H1 (cell line): ENCODE measurements at regions not wholly inside any gene's neighbourhood (a gene's known extent, or its start where the extent isn't known, plus 50 kb on each side); places are given as distances from the start of the nearest gene placed in this dataset.

ENCODE experiments used
- CTCF ChIA-PET: fragments of 300-600 bp; sonication (Branson Sonifier 250); formaldehyde crosslinking; loops from one replicate; lab custom pipeline; 2021; ENCODE audit not compliant: partially characterized antibody; lab: Charles Lee
- POLR2A ChIA-PET: fragments of 300-600 bp; sonication (Branson Sonifier 250); formaldehyde crosslinking; loops from one replicate; lab custom pipeline; 2021; ENCODE audit warnings: inconsistent platforms; ENCODE audit not compliant: partially characterized antibody; lab: Charles Lee
- DNase-seq, 2 experiments: peaks; one replicate each; pipeline versions ENCODE4 v3.0.0 to v3.0.0-alpha.2; 2010 to 2022; ENCODE audit warnings: low spot score in 2 of 2, low read depth in 1 of 2, mixed read lengths in 1 of 2
- FAIRE-seq: peaks from 2 replicates; lab custom pipeline; 2011; peaks lifted over from hg19 to GRCh38; lab: Jason Lieb, UNC
- H2AFZ ChIP-seq: 2 replicates; pipeline ENCODE4 v1.8.1; 2012; ENCODE audit warnings: low read length, inconsistent platforms
- H2AK5ac ChIP-seq: 2 replicates; pipeline ENCODE4 v1.6.1; 2013; ENCODE audit warnings: low read depth, low read length
- H2BK120ac ChIP-seq: replicated peaks from 2 replicates; pipeline ENCODE3; 2013; ENCODE audit warnings: low read depth, low read length, inconsistent platforms
- H2BK12ac ChIP-seq: 2 replicates; pipeline ENCODE4 v1.6.1; 2013; ENCODE audit warnings: low read depth, low read length
- H2BK15ac ChIP-seq: 2 replicates; pipeline ENCODE4 v1.6.1; 2013; ENCODE audit warnings: low read length
- H2BK20ac ChIP-seq: 2 replicates; pipeline ENCODE4 v1.6.1; 2013; ENCODE audit warnings: low read length
- H2BK5ac ChIP-seq: 2 replicates; pipeline ENCODE4 v1.6.1; 2013; ENCODE audit warnings: low read depth, low read length
- H3K14ac ChIP-seq: 2 replicates; pipeline ENCODE4 v1.6.1; 2013; ENCODE audit warnings: inconsistent platforms; ENCODE audit not compliant: insufficient read length
- H3K18ac ChIP-seq: 2 replicates; pipeline ENCODE4 v1.6.1; 2013; ENCODE audit warnings: low read length; ENCODE audit errors: extremely low read depth
- H3K23ac ChIP-seq: 2 replicates; pipeline ENCODE4 v1.6.1; 2013; ENCODE audit warnings: inconsistent platforms; ENCODE audit not compliant: insufficient read length
- H3K23me2 ChIP-seq: 2 replicates; pipeline ENCODE4 v1.6.1; 2013; ENCODE audit warnings: low read depth, low read length
- H3K27ac ChIP-seq: 2 replicates; pipeline ENCODE4 v1.6.1; 2011; ENCODE audit warnings: low read depth, low read length, inconsistent platforms
- H3K27me3 ChIP-seq, 4 experiments: replicated peaks in 1 of 4; 1 replicate in 1 of 4; 2 replicates in 3 of 4; pipeline versions ENCODE4 v1.6.1 to v1.8.1; 2011 to 2013; ENCODE audit warnings: low read length in 3 of 4, mild to moderate bottlenecking in 3 of 4, inconsistent platforms in 2 of 4, mixed read lengths in 2 of 4, moderate library complexity in 1 of 4; ENCODE audit not compliant: control insufficient read depth in 3 of 4, insufficient read depth in 3 of 4; ENCODE audit errors: extremely low read depth in 1 of 4
- H3K36me3 ChIP-seq, 4 experiments: 2 replicates each; pipeline versions ENCODE4 v1.6.1 to v1.8.1; 2011 to 2013; ENCODE audit warnings: mild to moderate bottlenecking in 4 of 4, low read length in 3 of 4, moderate library complexity in 2 of 4, control low read depth in 1 of 4, inconsistent platforms in 1 of 4; ENCODE audit not compliant: insufficient read depth in 4 of 4, control insufficient read depth in 2 of 4
- H3K4ac ChIP-seq: replicated peaks from 2 replicates; pipeline ENCODE3; 2013; ENCODE audit warnings: low read length, low read depth, mixed read lengths, inconsistent platforms; ENCODE audit not compliant: insufficient read length
- H3K4me1 ChIP-seq, 4 experiments: replicated peaks in 1 of 4; 1 replicate in 1 of 4; 2 replicates in 3 of 4; pipeline versions ENCODE4 v1.6.1 to v1.8.1; 2011 to 2013; ENCODE audit warnings: low read length in 3 of 4, inconsistent platforms in 2 of 4, mixed read lengths in 1 of 4; ENCODE audit not compliant: insufficient read depth in 4 of 4, control insufficient read depth in 3 of 4
- H3K4me2 ChIP-seq, 2 experiments: 2 replicates each; pipeline versions ENCODE4 v1.6.1 to v1.8.1; 2011 to 2013; ENCODE audit warnings: low read depth in 2 of 2, low read length in 2 of 2, control low read depth in 1 of 2, inconsistent platforms in 1 of 2, mild to moderate bottlenecking in 1 of 2; ENCODE audit not compliant: insufficient read depth in 1 of 2
- H3K4me3 ChIP-seq, 4 experiments: fragments of 200-600, 300-600 bp in 1 of 4; sonication (generic), shearing (Covaris generic), sonication (Bioruptor Twin) in 1 of 4; 2 replicates each; pipeline versions ENCODE4 v1.5.1 to v1.8.1; 2011 to 2016; ENCODE audit warnings: low read length in 4 of 4, low read depth in 3 of 4, control low read depth in 2 of 4, inconsistent platforms in 2 of 4, mild to moderate bottlenecking in 2 of 4, mixed read lengths in 1 of 4, moderate library complexity in 1 of 4; ENCODE audit not compliant: insufficient read depth in 2 of 4; ENCODE audit errors: extremely low read depth in 1 of 4
- H3K56ac ChIP-seq: replicated peaks from 2 replicates; pipeline ENCODE3; 2013; ENCODE audit warnings: low read depth, mild to moderate bottlenecking, mixed read lengths, low read length, inconsistent platforms; ENCODE audit not compliant: insufficient read length
- H3K79me1 ChIP-seq: 2 replicates; pipeline ENCODE4 v1.6.1; 2013; ENCODE audit warnings: low read depth, low read length, control low read depth
- H3K79me2 ChIP-seq, 2 experiments: 2 replicates each; pipeline versions ENCODE4 v1.6.1 to v1.8.1; 2012 to 2013; ENCODE audit warnings: low read length in 2 of 2, mild to moderate bottlenecking in 2 of 2, inconsistent platforms in 1 of 2; ENCODE audit not compliant: insufficient read depth in 2 of 2, control insufficient read depth in 1 of 2
- H3K9ac ChIP-seq, 4 experiments: replicated peaks in 1 of 4; 1 replicate in 1 of 4; 2 replicates in 3 of 4; pipeline versions ENCODE4 v1.6.1 to v1.8.1; 2011 to 2013; ENCODE audit warnings: low read depth in 3 of 4, low read length in 3 of 4, control low read depth in 2 of 4, mild to moderate bottlenecking in 2 of 4, moderate library complexity in 2 of 4, inconsistent platforms in 1 of 4; ENCODE audit errors: extremely low read depth in 1 of 4
- H3K9me3 ChIP-seq, 2 experiments: 2 replicates each; pipeline versions ENCODE4 v1.6.1 to v1.8.1; 2012 to 2013; ENCODE audit warnings: mild to moderate bottlenecking in 2 of 2, moderate library complexity in 2 of 2, control low read depth in 1 of 2, inconsistent platforms in 1 of 2, low read depth in 1 of 2, low read length in 1 of 2, mixed read lengths in 1 of 2; ENCODE audit not compliant: insufficient read depth in 2 of 2
- H4K20me1 ChIP-seq, 2 experiments: replicated peaks in 1 of 2; 2 replicates each; pipeline versions ENCODE3 to v1.8.1; 2011 to 2013; ENCODE audit warnings: inconsistent platforms in 2 of 2, low read length in 2 of 2, mild to moderate bottlenecking in 1 of 2; ENCODE audit not compliant: insufficient read depth in 2 of 2, control insufficient read depth in 1 of 2
- H4K5ac ChIP-seq: 2 replicates; pipeline ENCODE4 v1.6.1; 2013; ENCODE audit warnings: low read length, low read depth, mixed read lengths, inconsistent platforms; ENCODE audit not compliant: insufficient read length
- H4K8ac ChIP-seq: 2 replicates; pipeline ENCODE4 v1.8.0; 2013; ENCODE audit warnings: mild to moderate bottlenecking, moderate library complexity, low read length, inconsistent platforms; ENCODE audit not compliant: insufficient read depth; ENCODE audit errors: extremely low read depth
- H4K91ac ChIP-seq: replicated peaks from 2 replicates; pipeline ENCODE3; 2013; ENCODE audit warnings: low read length, mixed read lengths, inconsistent platforms; ENCODE audit not compliant: insufficient read length
- CBX5 ChIP-seq: fragments of 300-800, 300-1000 bp; sonication (generic); IDR thresholded peaks from 2 replicates; pipeline ENCODE4 v1.7.1; 2016; ENCODE audit warnings: antibody characterized with exemption, low read length, low read depth
- GABPA ChIP-seq: IDR thresholded peaks from 2 replicates; pipeline ENCODE4 v1.6.1; 2011; ENCODE audit warnings: mild to moderate bottlenecking, low read length, moderate library complexity, borderline replicate concordance; ENCODE audit not compliant: insufficient read depth
- JUND ChIP-seq: IDR thresholded peaks from 2 replicates; pipeline ENCODE4 v1.6.1; 2011; ENCODE audit warnings: mild to moderate bottlenecking, improper control_type of control experiment, low read length
- POU5F1 ChIP-seq: IDR thresholded peaks from 2 replicates; pipeline ENCODE4 v1.6.1; 2011; ENCODE audit warnings: low read depth, mild to moderate bottlenecking, low read length, moderate library complexity
- SIX5 ChIP-seq: IDR thresholded peaks from 2 replicates; pipeline ENCODE4 v1.6.1; 2011; ENCODE audit warnings: mild to moderate bottlenecking, low read depth, low read length
- WGBS, 2 experiments: shearing (Covaris generic) in 1 of 2; methylation state at CpG; one replicate each; pipeline versions ENCODE4 v1.1.6 to v1.1.7; 2013 to 2015; ENCODE audit warnings: low lambda C conversion rate in 2 of 2, mixed read lengths in 2 of 2, inconsistent platforms in 1 of 2, low coverage in 1 of 2, missing lambda C conversion rate in 1 of 2; ENCODE audit not compliant: insufficient replicate concordance in 2 of 2, insufficient coverage in 1 of 2, insufficient read length in 1 of 2; ENCODE audit errors: extremely low coverage in 1 of 2, missing lambda C conversion rate in 1 of 2; 5-methylcytosine and 5-hydroxymethylcytosine counted together
- TF ChIP-seq, protein P1 (sequence below): IDR thresholded peaks from 2 replicates; pipeline ENCODE4 v1.6.1; 2012; ENCODE audit warnings: inconsistent platforms

DNA sequence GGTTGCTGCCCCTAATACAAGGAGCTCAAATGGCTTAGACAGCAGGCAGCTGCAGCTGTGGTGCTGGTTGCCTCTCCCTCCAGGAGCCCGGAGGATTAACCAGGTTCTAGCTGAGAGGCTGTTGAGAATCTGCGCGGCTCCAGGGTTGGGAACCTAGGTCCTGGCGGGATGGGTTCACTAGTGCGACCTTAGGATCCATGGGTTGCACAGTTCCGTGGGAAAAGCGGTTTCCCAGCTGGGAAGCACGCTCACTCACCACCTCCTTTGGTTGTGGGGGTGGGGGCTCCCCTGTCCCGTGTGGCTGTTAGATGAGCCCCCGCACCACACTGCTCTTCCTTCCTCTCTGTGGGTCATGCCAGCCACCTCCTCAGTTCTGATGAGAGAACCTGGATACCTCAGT is 375.1 kb upstream of the ARRDC4 start:
- Histone ChIP-seq H2AFZ (no peak overlapping the region), H3K18ac (no peak overlapping the region), H3K79me1 (no peaks in the 10 kb centered on the region), H2BK120ac (no peak overlapping the region), H3K36me3 (no peaks in the 10 kb centered on the region), H3K23ac (no peak overlapping the region)
- POLR2A ChIA-PET: no interaction called here
- TF ChIP-seq JUND (no peak), GABPA (no peak), SIX5 (no peak), POU5F1 (no peak), CBX5 (no peak)
- TF ChIP-seq, protein P1, sequence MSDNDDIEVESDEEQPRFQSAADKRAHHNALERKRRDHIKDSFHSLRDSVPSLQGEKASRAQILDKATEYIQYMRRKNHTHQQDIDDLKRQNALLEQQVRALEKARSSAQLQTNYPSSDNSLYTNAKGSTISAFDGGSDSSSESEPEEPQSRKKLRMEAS: no peak
- TF ChIP-seq, all 59 proteins: peak for 0
- Histone ChIP-seq H3K4ac (no peak overlapping the region), H3K79me2 (no peaks in the 10 kb centered on the region), H3K4me3 (no peak overlapping the region), H2BK15ac (no peak overlapping the region), H2BK20ac (no peak overlapping the region), H3K4me1 (no peaks in the 10 kb centered on the region), H3K23me2 (no peaks in the 10 kb centered on the region), H2BK5ac (no peak overlapping the region), H4K20me1 (no peaks in the 10 kb centered on the region), H4K91ac (no peak overlapping the region), H3K4me2 (no peak overlapping the region), H3K27ac (no peak overlapping the region), H3K9ac (no peak overlapping the region), H2BK12ac (no peak overlapping the region), H2AK5ac (no peak overlapping the region), H3K9me3 (no peaks in the 10 kb centered on the region), H3K27me3 (no peaks in the 10 kb centered on the region), H3K56ac (no peak overlapping the region), H4K8ac (no peak overlapping the region; the same call in 1 of the 2 replicates), H3K14ac (no peak overlapping the region), H4K5ac (no peak overlapping the region)
- no peak for DNase-seq
- no peak for FAIRE-seq
- 91% methylated on average over 10 of the region's 10 CpGs; no CpG with 5 or more reads in 1 of the 2 experiments for WGBS, 2 experiments
- CTCF ChIA-PET: interaction anchor here (0.5 kb wide), 1 partner anchor 501 kb away, joined by 3 read pairs; no protein-coding TSS in a partner anchor
